Gastroesophageal sphincter (tissue), 4 donors: ENCODE measurements at regions not wholly inside any gene's neighbourhood (a gene's known extent, or its start where the extent isn't known, plus 50 kb on each side); places are given as distances from the start of the nearest gene placed in this dataset.

Source experiments
- ATAC-seq: fragments of 150-250 bp; one replicate; pipeline ENCODE4 v1.9.1; 2016; ENCODE audit warnings: mild to moderate bottlenecking, moderate library complexity
- H3K27ac ChIP-seq, 4 donors: fragments of 200-600 bp; sonication (generic) in 3 of 4; 1 replicate in 3 of 4; 2 replicates in 1 of 4; pipeline ENCODE4 v1.5.1; 2016 to 2019
- H3K27me3 ChIP-seq: fragments of 200-600 bp; sonication (generic); one replicate; pipeline ENCODE4 v1.5.1; 2019
- H3K36me3 ChIP-seq, 2 donors: fragments of 200-600 bp; sonication (generic); one replicate each; pipeline ENCODE4 v1.5.1; 2019; ENCODE audit warnings: control low read depth in 1 of 2
- H3K4me1 ChIP-seq, 3 donors: fragments of 200-600 bp; sonication (generic); 1 replicate in 2 of 3; 2 replicates in 1 of 3; pipeline ENCODE4 v1.5.1; 2016 to 2019; ENCODE audit warnings: control low read depth in 2 of 3
- H3K4me3 ChIP-seq, 2 donors: fragments of 200-600 bp; sonication (generic); one replicate each; pipeline ENCODE4 v1.5.1; 2019; ENCODE audit warnings: mild to moderate bottlenecking in 1 of 2, moderate library complexity in 1 of 2
- H3K9me3 ChIP-seq, 3 donors: fragments of 200-600 bp; sonication (generic); one replicate each; pipeline ENCODE4 v1.5.1; 2017 to 2019; ENCODE audit warnings: control low read depth in 2 of 3
- CTCF ChIP-seq, 4 experiments: fragments of 200-600 bp in 2 of 4; fragments of 450-650 bp in 2 of 4; sonication (generic) in 1 of 4; IDR thresholded peaks; one replicate each; pipeline ENCODE4 v1.5.1; 2017 to 2019; ENCODE audit warnings: antibody characterized with exemption in 4 of 4, mild to moderate bottlenecking in 2 of 4, moderate library complexity in 2 of 4
- EP300 ChIP-seq: sonication (generic); formaldehyde crosslinking; IDR thresholded peaks from one replicate; pipeline ENCODE4 v1.6.1; 2017; ENCODE audit warnings: antibody characterized with exemption, mild to moderate bottlenecking
- POLR2A ChIP-seq, 2 donors: fragments of 450-650 bp; IDR thresholded peaks; one replicate each; pipeline ENCODE4 v1.6.1; 2017; ENCODE audit warnings: antibody characterized with exemption in 2 of 2, mild to moderate bottlenecking in 2 of 2, moderate library complexity in 1 of 2
- POLR2AphosphoS5 ChIP-seq: sonication (generic); formaldehyde crosslinking; IDR thresholded peaks from one replicate; pipeline ENCODE4 v1.6.1; 2017; ENCODE audit warnings: antibody characterized with exemption
- WGBS, 2 donors: methylation state at CpG; one replicate each; pipeline ENCODE4 v1.1.5; 2018; ENCODE audit warnings: low coverage in 1 of 2; 5-methylcytosine and 5-hydroxymethylcytosine counted together

GRCh38 chr3:70789878-70790277 is 477.4 kb upstream of the MDFIC2 start:
- no peaks in the 10 kb centered on the region for H3K27me3 ChIP-seq
- TF ChIP-seq POLR2AphosphoS5 (no peak), EP300 (no peak), CTCF (IDR thresholded peaks at IDR 0.05) (no peak), POLR2A (IDR thresholded peaks at IDR 0.05) (no peak)
- H3K9me3 ChIP-seq: no peaks in the 10 kb centered on the region
- WGBS, 2 donors: 82 to 92% methylated on average over 2 of the region's 2 CpGs
- no peak overlapping the region for H3K27ac ChIP-seq
- no peak overlapping the region for H3K4me3 ChIP-seq
- no peaks in the 10 kb centered on the region for H3K4me1 ChIP-seq
- ATAC-seq: no peak
- no peaks in the 10 kb centered on the region for H3K36me3 ChIP-seq

GRCh38 chr3:70780790-70781189 is 468.4 kb upstream of the MDFIC2 start:
- H3K27ac ChIP-seq: no peak overlapping the region
- H3K36me3 ChIP-seq: no peaks in the 10 kb centered on the region
- ATAC-seq: no peak

DNA sequence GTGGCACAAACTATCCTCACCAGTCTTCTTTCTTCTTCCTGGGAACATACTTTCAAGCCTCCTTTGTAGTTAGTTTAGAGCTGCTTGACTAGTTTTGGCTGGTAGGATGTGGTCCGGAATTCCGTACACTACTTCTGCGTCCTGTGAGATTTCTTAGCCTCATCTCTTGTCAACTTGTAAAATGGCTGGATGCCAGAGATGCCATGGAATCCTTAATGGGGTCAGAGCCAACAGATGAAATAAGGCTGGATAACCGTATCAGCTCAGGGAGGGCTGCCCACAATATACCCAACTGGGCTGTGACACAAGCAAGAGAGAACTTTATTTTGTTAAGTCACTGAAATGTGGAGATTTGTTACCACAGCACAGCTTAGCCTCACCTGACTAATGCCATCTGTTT is 466.9 kb upstream of the MDFIC2 start:
- WGBS, 2 donors: 80 to 100% methylated on average over 2 to 3 of the region's 4 CpGs
- Histone ChIP-seq H3K4me1 (no peaks in the 10 kb centered on the region), H3K36me3 (no peaks in the 10 kb centered on the region), H3K9me3 (no peaks in the 10 kb centered on the region), H3K4me3 (no peak overlapping the region), H3K27me3 (no peaks in the 10 kb centered on the region), H3K27ac (no peak overlapping the region)
- no peak for ATAC-seq
- TF ChIP-seq CTCF (IDR thresholded peaks at IDR 0.05): no peak
- TF ChIP-seq POLR2A (IDR thresholded peaks at IDR 0.05): no peak
- no peak for TF ChIP-seq EP300
- no peak for TF ChIP-seq POLR2AphosphoS5

More at GRCh38 chr3:70780790-70781189, 468.4 kb upstream of the MDFIC2 start:
- Histone ChIP-seq H3K4me3 (no peak overlapping the region), H3K4me1 (no peaks in the 10 kb centered on the region), H3K9me3 (no peaks in the 10 kb centered on the region), H3K27me3 (no peaks in the 10 kb centered on the region)
- no peak for TF ChIP-seq CTCF (IDR thresholded peaks at IDR 0.05)
- TF ChIP-seq POLR2A (IDR thresholded peaks at IDR 0.05): no peak
- TF ChIP-seq POLR2AphosphoS5: no peak
- no peak for TF ChIP-seq EP300

DNA sequence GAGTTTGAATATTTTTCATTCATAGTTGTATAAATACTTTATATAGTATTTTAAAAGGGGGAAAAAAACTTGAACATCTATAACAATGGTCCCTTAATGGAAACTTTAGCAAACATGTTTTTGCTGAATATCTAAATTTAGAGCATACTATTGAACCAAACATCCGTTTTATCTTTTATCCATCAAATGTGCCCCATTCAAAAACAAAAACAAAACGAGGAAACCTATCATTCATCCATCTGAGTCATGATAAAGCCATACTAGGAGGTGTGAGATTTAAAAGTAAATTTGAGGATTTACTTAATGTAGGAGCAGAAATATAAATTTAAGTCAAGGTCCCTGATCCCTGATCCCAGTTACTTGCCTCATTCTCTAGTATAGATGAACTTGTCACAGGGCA is 463.6 kb upstream of the MDFIC2 start:
- Histone ChIP-seq H3K27ac (no peak overlapping the region), H3K27me3 (no peaks in the 10 kb centered on the region), H3K36me3 (no peaks in the 10 kb centered on the region), H3K4me1 (no peaks in the 10 kb centered on the region), H3K4me3 (no peak overlapping the region), H3K9me3 (no peaks in the 10 kb centered on the region)
- ATAC-seq: no peak
- WGBS, 2 donors: 52 to 57% methylated on average over 2 of the region's 2 CpGs
- TF ChIP-seq POLR2AphosphoS5 (no peak), CTCF (IDR thresholded peaks at IDR 0.05) (no peak), EP300 (no peak), POLR2A (IDR thresholded peaks at IDR 0.05) (no peak)

- Histone ChIP-seq H3K4me1 (no peaks in the 10 kb centered on the region), H3K27me3 (no peaks in the 10 kb centered on the region), H3K4me3 (no peak overlapping the region), H3K36me3 (no peaks in the 10 kb centered on the region), H3K9me3 (no peaks in the 10 kb centered on the region), H3K27ac (no peak overlapping the region)
- ATAC-seq: no peak
- TF ChIP-seq CTCF (IDR thresholded peaks at IDR 0.05) (no peak), POLR2AphosphoS5 (no peak), POLR2A (IDR thresholded peaks at IDR 0.05) (no peak), EP300 (no peak)
- WGBS, 2 donors: 66 to 81% methylated on average over 3 to 4 of the region's 4 CpGs
These were observed 462.8 kb upstream of the MDFIC2 start for GRCh38 chr3:70775257-70775656.
